PC-3 (cell line): ENCODE measurements at regions not wholly inside any gene's neighbourhood (a gene's known extent, or its start where the extent isn't known, plus 50 kb on each side); places are given as distances from the start of the nearest gene placed in this dataset.

Source experiments
- CTCF ChIP-seq: fragments of 300-600 bp; sonication (generic); conservative IDR thresholded peaks from 2 replicates; pipeline ENCODE4 v1.5.1; 2017; ENCODE audit warnings: antibody characterized with exemption, low read depth, mild to moderate bottlenecking, low read length
- EZH2 ChIP-seq: fragments of 300-600 bp; sonication (generic); IDR thresholded peaks from one replicate; pipeline ENCODE4 v1.6.1; 2017; ENCODE audit warnings: antibody characterized with exemption, mild to moderate bottlenecking, low read length; ENCODE audit not compliant: unreplicated experiment
- EZH2phosphoT487 ChIP-seq: fragments of 300-600 bp; sonication (generic); IDR thresholded peaks from 2 replicates; pipeline ENCODE4 v1.6.1; 2018; ENCODE audit warnings: mild to moderate bottlenecking, antibody characterized with exemption, low read length, borderline replicate concordance

GRCh38 chr10:53679666-53680065 lies 907.1 kb upstream of the MBL2 start:
- TF ChIP-seq CTCF (no peak), EZH2 (no peak), EZH2phosphoT487 (no peak)
